BJ (cell line): ENCODE measurements at regions not wholly inside any gene's neighbourhood (a gene's known extent, or its start where the extent isn't known, plus 50 kb on each side); places are given as distances from the start of the nearest gene placed in this dataset.

Source experiments
- CTCF ChIA-PET: fragments of 350-600 bp; formaldehyde crosslinking; extraction: SDS; loops from one replicate; lab custom pipeline; 2021; ENCODE audit warnings: antibody characterized with exemption, inconsistent platforms; lab: Yijun Ruan, JAX
- POLR2A ChIA-PET: fragments of 300-600 bp; sonication (Branson Sonifier 250); formaldehyde crosslinking; extraction: SDS; loops from one replicate; lab custom pipeline; 2021; ENCODE audit warnings: antibody characterized with exemption; lab: Charles Lee
- DNase-seq: peaks from one replicate; pipeline ENCODE4 v3.0.0-alpha.2; 2011; ENCODE audit warnings: low read depth
- H3K27me3 ChIP-seq: 2 replicates; pipeline ENCODE4 v1.6.0; 2011; ENCODE audit warnings: low read length; ENCODE audit not compliant: control insufficient read depth, insufficient read depth
- H3K36me3 ChIP-seq: 2 replicates; pipeline ENCODE4 v1.5.1; 2011; ENCODE audit warnings: low read length; ENCODE audit not compliant: control insufficient read depth, insufficient read depth
- H3K4me3 ChIP-seq: 2 replicates; pipeline ENCODE4 v1.5.1; 2011; ENCODE audit warnings: low read depth, mild to moderate bottlenecking, control low read depth, low read length
- CTCF ChIP-seq: IDR thresholded peaks from 2 replicates; pipeline ENCODE4 v1.5.1; 2011; ENCODE audit warnings: low read depth, mild to moderate bottlenecking, control low read depth, inconsistent platforms, low read length, moderate library complexity; ENCODE audit not compliant: insufficient read depth

- Histone ChIP-seq H3K36me3 (no peaks in the 10 kb centered on the region), H3K4me3 (no peak overlapping the region), H3K27me3 (no peaks in the 10 kb centered on the region)
- CTCF ChIA-PET, result no interaction called here
- DNase-seq, result no peak
- no peak for TF ChIP-seq CTCF
- POLR2A ChIA-PET, result no interaction called here
Observed at GRCh38 chr13:47094734-47095434, 198.0 kb upstream of the HTR2A start.

- CTCF ChIA-PET, result interaction anchor here (0.5 kb wide), 1 partner anchor 164 kb away, joined by 3 read pairs; no protein-coding TSS in a partner anchor
- POLR2A ChIA-PET, result no interaction called here
- H3K27me3 ChIP-seq, result no peaks in the 10 kb centered on the region
- no peak overlapping the region for H3K4me3 ChIP-seq
- H3K36me3 ChIP-seq, result no peaks in the 10 kb centered on the region
- no peak for TF ChIP-seq CTCF
- no peak for DNase-seq
Observed at GRCh38 chr13:47092202-47092601, 195.3 kb upstream of the HTR2A start.

- no peak for TF ChIP-seq CTCF
- CTCF ChIA-PET, result interaction anchor here (1.1 kb wide), 1 partner anchor 257 kb away, joined by 3 read pairs; no protein-coding TSS in a partner anchor
- no peaks in the 10 kb centered on the region for H3K36me3 ChIP-seq
- no peak overlapping the region for H3K4me3 ChIP-seq
- H3K27me3 ChIP-seq, result no peaks in the 10 kb centered on the region
- POLR2A ChIA-PET, result no interaction called here
- DNase-seq, result peak; percentile 30
Observed at GRCh38 chr13:47087841-47088240, 191.0 kb upstream of the HTR2A start.

DNA sequence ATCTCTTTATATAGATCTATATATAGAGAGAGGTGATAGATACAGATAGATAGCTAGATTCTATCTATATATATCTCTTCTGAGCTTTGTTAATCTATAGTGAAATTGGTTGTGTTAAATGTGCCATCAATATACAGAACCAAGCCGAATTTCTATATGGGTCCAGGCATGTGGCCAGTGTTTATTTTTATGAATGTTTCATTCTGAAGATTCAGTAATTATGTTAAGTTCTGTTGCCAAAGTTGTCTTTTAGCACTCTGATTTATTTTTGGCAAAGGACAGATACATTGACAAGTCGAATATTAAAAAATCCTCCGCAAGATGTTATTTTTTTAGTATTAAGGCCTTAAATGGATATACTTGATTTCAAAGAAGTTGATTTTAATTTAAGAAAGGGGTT, 190.4 kb upstream of the HTR2A start:
- TF ChIP-seq CTCF, result no peak
- Histone ChIP-seq H3K27me3 (no peaks in the 10 kb centered on the region), H3K36me3 (no peaks in the 10 kb centered on the region), H3K4me3 (no peak overlapping the region)
- DNase-seq, result no peak
- ChIA-PET CTCF (no interaction called here), POLR2A (no interaction called here)

- ChIA-PET POLR2A (no interaction called here), CTCF (no interaction called here)
- H3K36me3 ChIP-seq, result no peaks in the 10 kb centered on the region
- TF ChIP-seq CTCF, result no peak
- H3K27me3 ChIP-seq, result no peaks in the 10 kb centered on the region
- no peak overlapping the region for H3K4me3 ChIP-seq
- peak; percentile 9 for DNase-seq
Observed at GRCh38 chr13:47085346-47085745, 188.5 kb upstream of the HTR2A start.
